ENCODE measurements at regions not wholly inside any gene's neighbourhood (a gene's known extent, or its start where the extent isn't known, plus 50 kb on each side); places are given as distances from the start of the nearest gene placed in this dataset.

GRCh38 chr5:57845025-57845424 is 362.4 kb upstream of the ACTBL2 start:
- no peak for DNase-seq (ENCODE audit: low spot score)
- Histone ChIP-seq H3K27ac (ENCODE audit: low read depth in 1 of 2, low read length in 2 of 2) (no peak overlapping the region), H3K4me3 (ENCODE audit: low read depth in 1 of 3, low read length in 3 of 3) (no peak overlapping the region), H3K9me3 (ENCODE audit: control insufficient read depth in 4 of 4, low read length in 3 of 4) (no peaks in the 10 kb centered on the region), H3K9ac (ENCODE audit: low read depth in 1 of 2, low read length in 2 of 2) (no peak overlapping the region), H3K36me3 (ENCODE audit: control insufficient read depth in 4 of 4, insufficient read depth in 3 of 4, low read depth in 1 of 4, low read length in 3 of 4) (no peaks in the 10 kb centered on the region), H3K27me3 (ENCODE audit: control insufficient read depth in 4 of 4, insufficient read depth in 4 of 4, low read length in 3 of 4) (no peaks in the 10 kb centered on the region), H3K4me1 (ENCODE audit: control insufficient read depth in 4 of 4, insufficient read depth in 4 of 4, low read length in 3 of 4) (no peaks in the 10 kb centered on the region)
- 94% methylated on average over 2 of the region's 2 CpGs for WGBS
- TF ChIP-seq YY1 (IDR thresholded peaks at IDR 0.05) (no peak), FOXA1 (IDR thresholded peaks at IDR 0.05) (no peak), GABPA (IDR thresholded peaks at IDR 0.05 in 1 of 2, conservative IDR thresholded peaks at IDR 0.05 in 1 of 2) (no peak), SP1 (IDR thresholded peaks at IDR 0.05) (no peak), NR2F2 (IDR thresholded peaks at IDR 0.05) (no peak), HNF4A (conservative IDR thresholded peaks at IDR 0.05) (no peak), TAF1 (conservative IDR thresholded peaks at IDR 0.05) (no peak), JUND (IDR thresholded peaks at IDR 0.05) (no peak), HNF4G (IDR thresholded peaks at IDR 0.05) (no peak), CTCF (IDR thresholded peaks at IDR 0.05; ENCODE audit: low read depth, low read length, missing input control) (no peak), FOXA2 (IDR thresholded peaks at IDR 0.05) (no peak), RXRA (IDR thresholded peaks at IDR 0.05) (no peak), MAX (IDR thresholded peaks at IDR 0.05) (no peak)
- TF ChIP-seq, protein P1, sequence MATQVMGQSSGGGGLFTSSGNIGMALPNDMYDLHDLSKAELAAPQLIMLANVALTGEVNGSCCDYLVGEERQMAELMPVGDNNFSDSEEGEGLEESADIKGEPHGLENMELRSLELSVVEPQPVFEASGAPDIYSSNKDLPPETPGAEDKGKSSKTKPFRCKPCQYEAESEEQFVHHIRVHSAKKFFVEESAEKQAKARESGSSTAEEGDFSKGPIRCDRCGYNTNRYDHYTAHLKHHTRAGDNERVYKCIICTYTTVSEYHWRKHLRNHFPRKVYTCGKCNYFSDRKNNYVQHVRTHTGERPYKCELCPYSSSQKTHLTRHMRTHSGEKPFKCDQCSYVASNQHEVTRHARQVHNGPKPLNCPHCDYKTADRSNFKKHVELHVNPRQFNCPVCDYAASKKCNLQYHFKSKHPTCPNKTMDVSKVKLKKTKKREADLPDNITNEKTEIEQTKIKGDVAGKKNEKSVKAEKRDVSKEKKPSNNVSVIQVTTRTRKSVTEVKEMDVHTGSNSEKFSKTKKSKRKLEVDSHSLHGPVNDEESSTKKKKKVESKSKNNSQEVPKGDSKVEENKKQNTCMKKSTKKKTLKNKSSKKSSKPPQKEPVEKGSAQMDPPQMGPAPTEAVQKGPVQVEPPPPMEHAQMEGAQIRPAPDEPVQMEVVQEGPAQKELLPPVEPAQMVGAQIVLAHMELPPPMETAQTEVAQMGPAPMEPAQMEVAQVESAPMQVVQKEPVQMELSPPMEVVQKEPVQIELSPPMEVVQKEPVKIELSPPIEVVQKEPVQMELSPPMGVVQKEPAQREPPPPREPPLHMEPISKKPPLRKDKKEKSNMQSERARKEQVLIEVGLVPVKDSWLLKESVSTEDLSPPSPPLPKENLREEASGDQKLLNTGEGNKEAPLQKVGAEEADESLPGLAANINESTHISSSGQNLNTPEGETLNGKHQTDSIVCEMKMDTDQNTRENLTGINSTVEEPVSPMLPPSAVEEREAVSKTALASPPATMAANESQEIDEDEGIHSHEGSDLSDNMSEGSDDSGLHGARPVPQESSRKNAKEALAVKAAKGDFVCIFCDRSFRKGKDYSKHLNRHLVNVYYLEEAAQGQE (IDR thresholded peaks at IDR 0.05) = no peak
- TF ChIP-seq, protein P2, sequence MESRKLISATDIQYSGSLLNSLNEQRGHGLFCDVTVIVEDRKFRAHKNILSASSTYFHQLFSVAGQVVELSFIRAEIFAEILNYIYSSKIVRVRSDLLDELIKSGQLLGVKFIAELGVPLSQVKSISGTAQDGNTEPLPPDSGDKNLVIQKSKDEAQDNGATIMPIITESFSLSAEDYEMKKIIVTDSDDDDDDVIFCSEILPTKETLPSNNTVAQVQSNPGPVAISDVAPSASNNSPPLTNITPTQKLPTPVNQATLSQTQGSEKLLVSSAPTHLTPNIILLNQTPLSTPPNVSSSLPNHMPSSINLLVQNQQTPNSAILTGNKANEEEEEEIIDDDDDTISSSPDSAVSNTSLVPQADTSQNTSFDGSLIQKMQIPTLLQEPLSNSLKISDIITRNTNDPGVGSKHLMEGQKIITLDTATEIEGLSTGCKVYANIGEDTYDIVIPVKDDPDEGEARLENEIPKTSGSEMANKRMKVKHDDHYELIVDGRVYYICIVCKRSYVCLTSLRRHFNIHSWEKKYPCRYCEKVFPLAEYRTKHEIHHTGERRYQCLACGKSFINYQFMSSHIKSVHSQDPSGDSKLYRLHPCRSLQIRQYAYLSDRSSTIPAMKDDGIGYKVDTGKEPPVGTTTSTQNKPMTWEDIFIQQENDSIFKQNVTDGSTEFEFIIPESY (IDR thresholded peaks at IDR 0.05) = no peak

- Histone ChIP-seq H3K27me3 (ENCODE audit: control insufficient read depth in 4 of 4, insufficient read depth in 4 of 4, low read length in 3 of 4) (no peaks in the 10 kb centered on the region), H3K36me3 (ENCODE audit: control insufficient read depth in 4 of 4, insufficient read depth in 3 of 4, low read depth in 1 of 4, low read length in 3 of 4) (no peaks in the 10 kb centered on the region), H3K27ac (ENCODE audit: low read depth in 1 of 2, low read length in 2 of 2) (no peak overlapping the region), H3K9me3 (ENCODE audit: control insufficient read depth in 4 of 4, low read length in 3 of 4) (no peaks in the 10 kb centered on the region), H3K4me3 (ENCODE audit: low read depth in 1 of 3, low read length in 3 of 3) (no peak overlapping the region), H3K4me1 (ENCODE audit: control insufficient read depth in 4 of 4, insufficient read depth in 4 of 4, low read length in 3 of 4) (no peaks in the 10 kb centered on the region), H3K9ac (ENCODE audit: low read depth in 1 of 2, low read length in 2 of 2) (no peak overlapping the region)
- TF ChIP-seq ATF3 (IDR thresholded peaks at IDR 0.05) (no peak), RXRA (IDR thresholded peaks at IDR 0.05) (no peak), JUND (IDR thresholded peaks at IDR 0.05) (no peak), NR2F2 (IDR thresholded peaks at IDR 0.05) (no peak), CTCF (IDR thresholded peaks at IDR 0.05; ENCODE audit: low read depth, low read length, missing input control) (no peak)
- no peak for DNase-seq (ENCODE audit: low spot score)
- WGBS = 83% methylated on average over 2 of the region's 2 CpGs
These were observed 361.8 kb upstream of the ACTBL2 start for GRCh38 chr5:57844410-57844809.

Data from liver (tissue), 8 donors.